ENCODE measurements at regions not wholly inside any gene's neighbourhood (a gene's known extent, or its start where the extent isn't known, plus 50 kb on each side); places are given as distances from the start of the nearest gene placed in this dataset.

- DNase-seq (no peak), ATAC-seq (peak in 3 of 4 donors; percentile 38 to 58 (median 58))
- no peaks in the 10 kb centered on the region for H3K27me3 ChIP-seq (ENCODE audit: insufficient read depth in 3 of 3, low read length in 2 of 3)
- no peak overlapping the region for H3K27ac ChIP-seq
- intact Hi-C loops (cut with DNase I), result no loop called here
- TF ChIP-seq, protein P1, sequence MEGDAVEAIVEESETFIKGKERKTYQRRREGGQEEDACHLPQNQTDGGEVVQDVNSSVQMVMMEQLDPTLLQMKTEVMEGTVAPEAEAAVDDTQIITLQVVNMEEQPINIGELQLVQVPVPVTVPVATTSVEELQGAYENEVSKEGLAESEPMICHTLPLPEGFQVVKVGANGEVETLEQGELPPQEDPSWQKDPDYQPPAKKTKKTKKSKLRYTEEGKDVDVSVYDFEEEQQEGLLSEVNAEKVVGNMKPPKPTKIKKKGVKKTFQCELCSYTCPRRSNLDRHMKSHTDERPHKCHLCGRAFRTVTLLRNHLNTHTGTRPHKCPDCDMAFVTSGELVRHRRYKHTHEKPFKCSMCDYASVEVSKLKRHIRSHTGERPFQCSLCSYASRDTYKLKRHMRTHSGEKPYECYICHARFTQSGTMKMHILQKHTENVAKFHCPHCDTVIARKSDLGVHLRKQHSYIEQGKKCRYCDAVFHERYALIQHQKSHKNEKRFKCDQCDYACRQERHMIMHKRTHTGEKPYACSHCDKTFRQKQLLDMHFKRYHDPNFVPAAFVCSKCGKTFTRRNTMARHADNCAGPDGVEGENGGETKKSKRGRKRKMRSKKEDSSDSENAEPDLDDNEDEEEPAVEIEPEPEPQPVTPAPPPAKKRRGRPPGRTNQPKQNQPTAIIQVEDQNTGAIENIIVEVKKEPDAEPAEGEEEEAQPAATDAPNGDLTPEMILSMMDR (IDR thresholded peaks at IDR 0.05), result peak; percentile 46
- H3K4me3 ChIP-seq, result no peak overlapping the region
- H3K9me3 ChIP-seq, result no peaks in the 10 kb centered on the region
- WGBS, 3 donors, result 55 to 57% (median 56%) methylated on average over 5 of the region's 5 CpGs
- no peaks in the 10 kb centered on the region for H3K4me1 ChIP-seq
- no peaks in the 10 kb centered on the region for H3K36me3 ChIP-seq (ENCODE audit: insufficient read depth in 1 of 2, low read depth in 1 of 2)
Measured at GRCh38 chr11:22920939-22921565, 60.8 kb upstream of the CCDC179 start.

DNA sequence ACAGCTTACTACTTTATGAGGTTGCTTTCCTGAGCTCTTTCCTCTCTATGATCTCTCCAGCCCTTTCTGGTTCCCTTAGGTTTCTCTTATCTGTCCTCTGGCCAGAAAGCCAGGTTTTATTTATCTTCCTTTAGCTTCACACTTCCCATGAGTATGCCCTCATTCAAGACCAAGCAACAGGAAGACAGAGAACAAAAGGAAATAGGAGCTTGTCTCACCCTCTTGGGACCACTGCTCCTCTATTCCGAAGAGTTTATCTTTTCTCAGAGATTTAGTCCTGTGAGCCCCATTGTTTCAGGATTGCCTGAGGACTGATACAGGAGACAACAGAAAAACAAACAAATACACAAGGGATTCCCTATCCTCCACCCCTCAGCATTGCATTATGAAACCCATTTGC is 62.4 kb upstream of the CCDC179 start:
- DNase-seq (no peak), ATAC-seq (no peak)
- H3K9me3 ChIP-seq, result no peaks in the 10 kb centered on the region
- H3K27ac ChIP-seq, result no peak overlapping the region
- whole genome bisulfite sequencing, 3 donors, result 33 to 56% (median 49%) methylated on average over 1 of the region's 1 CpG
- TF ChIP-seq, protein P1 (IDR thresholded peaks at IDR 0.05), result no peak
- H3K4me3 ChIP-seq, result no peak overlapping the region
- no peaks in the 10 kb centered on the region for H3K4me1 ChIP-seq
- no peaks in the 10 kb centered on the region for H3K36me3 ChIP-seq (ENCODE audit: insufficient read depth in 1 of 2, low read depth in 1 of 2)
- intact Hi-C loops (cut with DNase I), result no loop called here
- H3K27me3 ChIP-seq (ENCODE audit: insufficient read depth in 3 of 3, low read length in 2 of 3), result no peaks in the 10 kb centered on the region

GRCh38 chr11:22923561-22923960 is 63.3 kb upstream of the CCDC179 start:
- no peaks in the 10 kb centered on the region for H3K27me3 ChIP-seq (ENCODE audit: insufficient read depth in 3 of 3, low read length in 2 of 3)
- H3K36me3 ChIP-seq (ENCODE audit: insufficient read depth in 1 of 2, low read depth in 1 of 2), result no peaks in the 10 kb centered on the region
- TF ChIP-seq, protein P1 (IDR thresholded peaks at IDR 0.05), result no peak
- H3K27ac ChIP-seq, result no peak overlapping the region
- intact Hi-C loops (cut with DNase I), result no loop called here
- 94 to 98% (median 95%) methylated on average over 1 of the region's 1 CpG for WGBS, 3 donors
- no peaks in the 10 kb centered on the region for H3K4me1 ChIP-seq
- ATAC-seq (no peak), DNase-seq (no peak)
- H3K9me3 ChIP-seq, result no peaks in the 10 kb centered on the region
- H3K4me3 ChIP-seq, result no peak overlapping the region

DNA sequence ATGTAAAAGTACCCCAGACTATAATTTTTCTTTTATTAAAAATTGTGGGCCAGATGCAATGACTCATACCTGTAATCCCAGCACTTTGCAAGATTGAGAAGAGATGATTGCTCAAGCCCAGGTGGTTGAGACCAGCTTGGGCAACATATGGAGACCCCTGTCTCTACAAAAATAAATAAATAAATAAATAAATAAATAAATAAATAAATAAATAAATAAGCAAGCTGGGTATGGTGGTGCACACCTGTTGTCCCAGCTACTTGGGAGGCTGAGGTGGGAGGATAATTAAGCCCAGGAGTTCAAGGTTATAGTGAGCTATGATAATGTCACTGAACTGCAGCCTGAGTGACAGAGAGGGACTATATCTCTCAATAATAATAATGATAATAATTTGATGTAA is 66.1 kb upstream of the CCDC179 start:
- no peak for DNase-seq
- TF ChIP-seq, protein P1 (IDR thresholded peaks at IDR 0.05), result no peak
- H3K27me3 ChIP-seq (ENCODE audit: insufficient read depth in 3 of 3, low read length in 2 of 3), result no peaks in the 10 kb centered on the region
- no peaks in the 10 kb centered on the region for H3K36me3 ChIP-seq (ENCODE audit: insufficient read depth in 1 of 2, low read depth in 1 of 2)
- no peaks in the 10 kb centered on the region for H3K9me3 ChIP-seq
- no peak overlapping the region for H3K4me3 ChIP-seq
- H3K27ac ChIP-seq, result no peak overlapping the region
- H3K4me1 ChIP-seq, result no peaks in the 10 kb centered on the region
- intact Hi-C loops (cut with DNase I), result no loop called here
- ATAC-seq, result no peak

- no peak for DNase-seq
- Histone ChIP-seq H3K9me3 (no peaks in the 10 kb centered on the region), H3K4me3 (no peak overlapping the region), H3K27me3 (ENCODE audit: insufficient read depth in 3 of 3, low read length in 2 of 3) (no peaks in the 10 kb centered on the region), H3K27ac (no peak overlapping the region), H3K4me1 (no peaks in the 10 kb centered on the region), H3K36me3 (ENCODE audit: insufficient read depth in 1 of 2, low read depth in 1 of 2) (no peaks in the 10 kb centered on the region)
- intact Hi-C loops (cut with DNase I), result no loop called here
- WGBS, 3 donors, result 64 to 71% (median 68%) methylated on average over 2 of the region's 2 CpGs
- TF ChIP-seq, protein P1 (IDR thresholded peaks at IDR 0.05), result no peak
- no peak for ATAC-seq
Measured at GRCh38 chr11:22927793-22928192, 67.5 kb upstream of the CCDC179 start.
